Keratinocyte (primary cell): ENCODE measurements at regions not wholly inside any gene's neighbourhood (a gene's known extent, or its start where the extent isn't known, plus 50 kb on each side); places are given as distances from the start of the nearest gene placed in this dataset.

ENCODE experiments used
- DNase-seq: peaks from one replicate; pipeline ENCODE4 v3.0.0-alpha.2; 2011; ENCODE audit warnings: low read depth, missing footprints, low spot score
- FAIRE-seq: peaks from 2 replicates; lab custom pipeline; 2011; peaks lifted over from hg19 to GRCh38; lab: Jason Lieb, UNC
- H2AFZ ChIP-seq: 2 replicates; pipeline ENCODE4 v1.6.0; 2012; ENCODE audit warnings: low read length, control low read depth, inconsistent platforms; ENCODE audit not compliant: control insufficient read depth
- H3K27ac ChIP-seq: 2 replicates; pipeline ENCODE4 v1.5.1; 2011; ENCODE audit warnings: low read length; ENCODE audit not compliant: control insufficient read depth, insufficient read depth
- H3K27me3 ChIP-seq: 3 replicates; pipeline ENCODE4 v1.6.0; 2011; ENCODE audit warnings: low read length; ENCODE audit not compliant: control insufficient read depth, insufficient read depth; ENCODE audit errors: extremely low read depth
- H3K36me3 ChIP-seq, 2 experiments: 2 replicates in 1 of 2; 3 replicates in 1 of 2; pipeline ENCODE4 v1.5.1; 2011; ENCODE audit warnings: low read length in 2 of 2, mild to moderate bottlenecking in 1 of 2; ENCODE audit not compliant: control insufficient read depth in 2 of 2, insufficient read depth in 2 of 2; ENCODE audit errors: extremely low read depth in 1 of 2
- H3K4me1 ChIP-seq: 3 replicates; pipeline ENCODE4 v1.5.1; 2011; ENCODE audit warnings: low read length; ENCODE audit not compliant: control insufficient read depth, insufficient read depth; ENCODE audit errors: extremely low read depth
- H3K4me2 ChIP-seq: 3 replicates; pipeline ENCODE4 v1.6.0; 2011; ENCODE audit warnings: low read depth, low read length; ENCODE audit not compliant: control insufficient read depth, insufficient read depth; ENCODE audit errors: extremely low read depth
- H3K4me3 ChIP-seq, 3 experiments: fragments of 200-600 bp in 1 of 3; sonication (generic) in 1 of 3; 2 replicates in 2 of 3; 3 replicates in 1 of 3; pipeline ENCODE4 v1.5.1; 2011 to 2016; ENCODE audit warnings: low read length in 3 of 3, mild to moderate bottlenecking in 3 of 3, control low read depth in 2 of 3, inconsistent platforms in 1 of 3, low read depth in 1 of 3, mixed read lengths in 1 of 3, mixed run types in 1 of 3, moderate library complexity in 1 of 3; ENCODE audit not compliant: control insufficient read depth in 2 of 3, insufficient read depth in 2 of 3; ENCODE audit errors: extremely low read depth in 1 of 3
- H3K79me2 ChIP-seq: 2 replicates; pipeline ENCODE4 v1.6.0; 2012; ENCODE audit warnings: low read length; ENCODE audit not compliant: control insufficient read depth, insufficient read depth
- H3K9ac ChIP-seq: 3 replicates; pipeline ENCODE4 v1.6.0; 2011; ENCODE audit warnings: low read length; ENCODE audit not compliant: control insufficient read depth, insufficient read depth; ENCODE audit errors: extremely low read depth
- H3K9me1 ChIP-seq: 3 replicates; pipeline ENCODE4 v1.6.0; 2011; ENCODE audit warnings: low read length; ENCODE audit not compliant: control insufficient read depth, insufficient read depth; ENCODE audit errors: extremely low read depth
- H3K9me3 ChIP-seq: 2 replicates; pipeline ENCODE4 v1.5.1; 2012; ENCODE audit warnings: low read depth, low read length; ENCODE audit not compliant: control insufficient read depth
- H4K20me1 ChIP-seq: 3 replicates; pipeline ENCODE4 v1.6.0; 2011; ENCODE audit warnings: low read length; ENCODE audit not compliant: control insufficient read depth, insufficient read depth; ENCODE audit errors: extremely low read depth
- CTCF ChIP-seq, 3 experiments: IDR thresholded peaks in 1 of 3; conservative IDR thresholded peaks in 1 of 3; optimal IDR thresholded peaks in 1 of 3; 2 replicates in 2 of 3; 3 replicates in 1 of 3; pipeline versions ENCODE3 to v1.5.1; 2011; ENCODE audit warnings: low read length in 3 of 3, mild to moderate bottlenecking in 3 of 3, moderate library complexity in 2 of 3, control low read depth in 1 of 3, inconsistent platforms in 1 of 3; ENCODE audit not compliant: insufficient read depth in 2 of 3; ENCODE audit errors: extremely low read depth in 1 of 3
- EZH2 ChIP-seq: IDR thresholded peaks from one replicate; pipeline ENCODE4 v1.6.1; 2012; ENCODE audit warnings: inconsistent platforms, mild to moderate bottlenecking, low read length, moderate library complexity
- dilution Hi-C: fragments of 300-500 bp; cut with MboI; formaldehyde crosslinking; loops from one replicate; pipeline ENCODE4 v1.7.0; 2020; ENCODE audit warnings: low sequenced_read_pairs; ENCODE audit not compliant: extremely low pct_ligation_motif_present

- Histone ChIP-seq H3K27ac (peak overlapping the region; percentile 16), H3K79me2 (no peaks in the 10 kb centered on the region), H3K27me3 (no peaks in the 10 kb centered on the region), H3K9ac (no peak overlapping the region), H2AFZ (peak overlapping the region; percentile 80), H4K20me1 (no peaks in the 10 kb centered on the region), H3K4me2 (peak overlapping the region; percentile 38), H3K4me3 (no peak overlapping the region), H3K4me1 (no peaks in the 10 kb centered on the region), H3K9me3 (no peaks in the 10 kb centered on the region), H3K9me1 (no peaks in the 10 kb centered on the region), H3K36me3 (no peaks in the 10 kb centered on the region)
- dilution Hi-C loops, result no loop called here
- no peak for TF ChIP-seq CTCF (optimal IDR thresholded peaks at IDR 0.05 in 1 of 3, IDR thresholded peaks at IDR 0.05 in 1 of 3, conservative IDR thresholded peaks at IDR 0.05 in 1 of 3; ENCODE audit: extremely low read depth in 1 of 3, insufficient read depth in 2 of 3, low read length in 3 of 3)
- no peak for TF ChIP-seq EZH2
- no peak for DNase-seq
- FAIRE-seq, result no peak
Observed at GRCh38 chr2:194343167-194343566, 1313.9 kb upstream of the SLC39A10 start.

- TF ChIP-seq CTCF (optimal IDR thresholded peaks at IDR 0.05 in 1 of 3, IDR thresholded peaks at IDR 0.05 in 1 of 3, conservative IDR thresholded peaks at IDR 0.05 in 1 of 3; ENCODE audit: extremely low read depth in 1 of 3, insufficient read depth in 2 of 3, low read length in 3 of 3), result no peak
- FAIRE-seq (no peak), DNase-seq (no peak)
- Histone ChIP-seq H3K27ac (no peak overlapping the region), H3K79me2 (no peaks in the 10 kb centered on the region), H3K9me1 (no peaks in the 10 kb centered on the region), H3K4me1 (no peaks in the 10 kb centered on the region), H4K20me1 (no peaks in the 10 kb centered on the region), H3K4me2 (no peak overlapping the region), H3K4me3 (no peak overlapping the region), H3K27me3 (no peaks in the 10 kb centered on the region), H3K9ac (no peak overlapping the region), H3K36me3 (no peaks in the 10 kb centered on the region), H2AFZ (no peak overlapping the region), H3K9me3 (no peaks in the 10 kb centered on the region)
- dilution Hi-C loops, result no loop called here
Observed at GRCh38 chr2:194332799-194333490, 1324.1 kb upstream of the SLC39A10 start.
